ENCODE measurements at regions not wholly inside any gene's neighbourhood (a gene's known extent, or its start where the extent isn't known, plus 50 kb on each side); places are given as distances from the start of the nearest gene placed in this dataset.

GRCh38 chr2:34025196-34025595 is 426.1 kb upstream of the FAM98A start:
- DNase-seq: no peak

GRCh38 chr2:34012715-34013302 is 413.7 kb upstream of the FAM98A start:
- no peak for DNase-seq

- DNase-seq: no peak
Observed at GRCh38 chr2:34011684-34012083, 412.6 kb upstream of the FAM98A start.

- DNase-seq: no peak
Observed at GRCh38 chr2:34005901-34006300, 406.8 kb upstream of the FAM98A start.

- DNase-seq: no peak
Observed at GRCh38 chr2:34004936-34005335, 405.8 kb upstream of the FAM98A start.

- no peak for DNase-seq
Observed at GRCh38 chr2:34003795-34004194, 404.7 kb upstream of the FAM98A start.

- no peak for DNase-seq
Observed at GRCh38 chr2:34001557-34001956, 402.5 kb upstream of the FAM98A start.

GRCh38 chr2:33984131-33984530 is 385.0 kb upstream of the FAM98A start:
- no peak for DNase-seq

GRCh38 chr2:33978471-33978870 is 379.4 kb upstream of the FAM98A start:
- no peak for DNase-seq

- no peak for DNase-seq
Observed at GRCh38 chr2:33975498-33975897, 376.4 kb upstream of the FAM98A start.

GRCh38 chr2:33967103-33967502 is 368.0 kb upstream of the FAM98A start:
- DNase-seq: no peak

GRCh38 chr2:33958591-33958990 is 359.5 kb upstream of the FAM98A start:
- DNase-seq: no peak

- no peak for DNase-seq
Observed at GRCh38 chr2:33949371-33949770, 350.3 kb upstream of the FAM98A start.

GRCh38 chr2:33946193-33946592 is 347.1 kb upstream of the FAM98A start:
- DNase-seq: no peak

GRCh38 chr2:33933203-33933602 is 334.1 kb upstream of the FAM98A start:
- no peak for DNase-seq

- DNase-seq: no peak
Observed at GRCh38 chr2:33931164-33931563, 332.1 kb upstream of the FAM98A start.

GRCh38 chr2:33929467-33929866 is 330.4 kb upstream of the FAM98A start:
- no peak for DNase-seq

GRCh38 chr2:33927756-33928155 is 328.7 kb upstream of the FAM98A start:
- no peak for DNase-seq

- no peak for DNase-seq
Observed at GRCh38 chr2:33925311-33925710, 326.2 kb upstream of the FAM98A start.

- no peak for DNase-seq
Observed at GRCh38 chr2:33924586-33925169, 325.6 kb upstream of the FAM98A start.

GRCh38 chr2:33917252-33917651 is 318.2 kb upstream of the FAM98A start:
- DNase-seq: no peak

GRCh38 chr2:33913071-33913616 is 314.0 kb upstream of the FAM98A start:
- no peak for DNase-seq

- no peak for DNase-seq
Observed at GRCh38 chr2:33911327-33911726, 312.2 kb upstream of the FAM98A start.

GRCh38 chr2:33909945-33910695 is 311.0 kb upstream of the FAM98A start:
- no peak for DNase-seq

All from NCI-H510A (cell line).